Right lobe of liver (tissue), 6 donors: ENCODE measurements at regions not wholly inside any gene's neighbourhood (a gene's known extent, or its start where the extent isn't known, plus 50 kb on each side); places are given as distances from the start of the nearest gene placed in this dataset.
A peak's percentile ranks its signal among the peaks of the same experiment; 100 is the strongest.

ENCODE experiments used
- ATAC-seq, 4 donors: fragments of 200-7000 bp; cut with Tn5 transposase; one replicate each; pipeline ENCODE4 v1.9.1; 2020; ENCODE audit warnings: mild to moderate bottlenecking in 4 of 4, moderate library complexity in 4 of 4
- DNase-seq, 3 donors: peaks; one replicate each; pipeline ENCODE4 v3.0.0-alpha.2; 2020
- H3K27ac ChIP-seq, 3 donors: fragments of 200-600 bp; one replicate each; pipeline ENCODE4 v1.8.0; 2022
- H3K27me3 ChIP-seq, 2 donors: fragments of 200-600 bp; one replicate each; pipeline ENCODE4 v1.8.0; 2022
- H3K36me3 ChIP-seq, 4 donors: fragments of 200-600 bp; sonication (generic) in 1 of 4; one replicate each; pipeline versions ENCODE4 v1.5.1 to v1.8.0; 2017 to 2022; ENCODE audit warnings: control low read depth in 1 of 4
- H3K4me1 ChIP-seq, 4 donors: fragments of 200-600 bp; sonication (generic) in 1 of 4; one replicate each; pipeline versions ENCODE4 v1.5.1 to v1.8.0; 2017 to 2022; ENCODE audit warnings: control low read depth in 1 of 4
- H3K4me3 ChIP-seq, 3 donors: fragments of 200-600 bp; one replicate each; pipeline ENCODE4 v1.8.0; 2022
- H3K9me3 ChIP-seq, 4 donors: fragments of 200-600 bp; sonication (generic) in 1 of 4; one replicate each; pipeline versions ENCODE4 v1.5.1 to v1.8.0; 2017 to 2022; ENCODE audit warnings: control low read depth in 1 of 4
- POLR2A ChIP-seq: fragments of 450-650 bp; IDR thresholded peaks from one replicate; pipeline ENCODE4 v1.6.1; 2017; ENCODE audit warnings: antibody characterized with exemption, mild to moderate bottlenecking
- WGBS: methylation state at CpG from one replicate; pipeline ENCODE4 v1.1.6; 2018; ENCODE audit warnings: low coverage, low lambda C conversion rate; ENCODE audit not compliant: insufficient coverage; ENCODE audit errors: missing lambda C conversion rate; 5-methylcytosine and 5-hydroxymethylcytosine counted together
- intact Hi-C, 2 donors: fragments of 100-400 bp; cut with DNase I; formaldehyde crosslinking; loops; one replicate each; pipeline versions ENCODE4 v1.11.2 to v1.14.1; 2022
- TF ChIP-seq, protein P1 (sequence below), 4 donors: fragments of 200-600 bp in 3 of 4; fragments of 450-650 bp in 1 of 4; IDR thresholded peaks; one replicate each; pipeline versions ENCODE4 v1.5.1 to v1.8.0; 2016 to 2022; ENCODE audit warnings: antibody characterized with exemption in 4 of 4, mild to moderate bottlenecking in 2 of 4
- donor health status: DM: no; HTN: yes; CAD: no.
- donor health status: DM: no; HTN: no; CAD: no.
- donor health status: DM: no; HTN: no; CAD: no.
- donor health status: DM: no; HTN: yes; CAD: no.
- donor health status: DM: no; HTN: yes; CAD: no.

DNA sequence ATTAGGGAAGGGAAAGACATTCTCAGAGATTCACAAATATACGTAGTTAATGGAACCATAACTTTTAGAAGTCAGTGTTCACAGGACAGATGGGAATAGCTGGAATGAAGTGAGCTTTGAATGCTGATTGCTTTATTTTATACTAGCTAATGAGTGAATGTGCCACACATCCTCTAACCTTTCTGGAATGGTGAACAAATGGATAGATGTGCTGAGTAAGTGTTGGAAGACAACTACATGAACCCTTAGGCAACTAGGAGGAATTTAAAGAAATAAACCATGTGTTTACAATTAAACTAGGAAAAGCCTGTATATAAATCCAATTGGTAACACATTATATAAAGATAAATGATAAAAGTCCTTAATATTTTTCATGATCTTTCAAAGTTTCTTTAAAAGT, 91.6 kb upstream of the LIMCH1 start:
- peak overlapping the region in 2 of 3 donors; percentile 28 to 91 for H3K27ac ChIP-seq
- no peaks in the 10 kb centered on the region for H3K27me3 ChIP-seq
- H3K4me3 ChIP-seq = no peak overlapping the region
- DNase-seq (no peak), ATAC-seq (no peak)
- intact Hi-C loops = no loop called here
- no peaks in the 10 kb centered on the region for H3K36me3 ChIP-seq
- WGBS = 75% methylated on average over 1 of the region's 1 CpG
- H3K9me3 ChIP-seq = no peaks in the 10 kb centered on the region
- H3K4me1 ChIP-seq = peaks cover 0 to 31% (median 11%) of the 10 kb centered on the region in 4 donors
- no peak for TF ChIP-seq POLR2A
- TF ChIP-seq, protein P1, sequence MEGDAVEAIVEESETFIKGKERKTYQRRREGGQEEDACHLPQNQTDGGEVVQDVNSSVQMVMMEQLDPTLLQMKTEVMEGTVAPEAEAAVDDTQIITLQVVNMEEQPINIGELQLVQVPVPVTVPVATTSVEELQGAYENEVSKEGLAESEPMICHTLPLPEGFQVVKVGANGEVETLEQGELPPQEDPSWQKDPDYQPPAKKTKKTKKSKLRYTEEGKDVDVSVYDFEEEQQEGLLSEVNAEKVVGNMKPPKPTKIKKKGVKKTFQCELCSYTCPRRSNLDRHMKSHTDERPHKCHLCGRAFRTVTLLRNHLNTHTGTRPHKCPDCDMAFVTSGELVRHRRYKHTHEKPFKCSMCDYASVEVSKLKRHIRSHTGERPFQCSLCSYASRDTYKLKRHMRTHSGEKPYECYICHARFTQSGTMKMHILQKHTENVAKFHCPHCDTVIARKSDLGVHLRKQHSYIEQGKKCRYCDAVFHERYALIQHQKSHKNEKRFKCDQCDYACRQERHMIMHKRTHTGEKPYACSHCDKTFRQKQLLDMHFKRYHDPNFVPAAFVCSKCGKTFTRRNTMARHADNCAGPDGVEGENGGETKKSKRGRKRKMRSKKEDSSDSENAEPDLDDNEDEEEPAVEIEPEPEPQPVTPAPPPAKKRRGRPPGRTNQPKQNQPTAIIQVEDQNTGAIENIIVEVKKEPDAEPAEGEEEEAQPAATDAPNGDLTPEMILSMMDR (IDR thresholded peaks at IDR 0.05) = no peak

- Histone ChIP-seq H3K9me3 (no peaks in the 10 kb centered on the region), H3K27me3 (no peaks in the 10 kb centered on the region), H3K4me1 (peaks cover 0 to 31% (median 11%) of the 10 kb centered on the region in 4 donors), H3K27ac (no peak overlapping the region), H3K36me3 (no peaks in the 10 kb centered on the region), H3K4me3 (no peak overlapping the region)
- DNase-seq = no peak
- TF ChIP-seq, protein P1 (IDR thresholded peaks at IDR 0.05) = no peak
- TF ChIP-seq POLR2A = no peak
- WGBS = 93% methylated on average over 8 of the region's 11 CpGs
- intact Hi-C loops = no loop called here
- no peak for ATAC-seq
These were observed 90.8 kb upstream of the LIMCH1 start for GRCh38 chr4:41446981-41447725.

DNA sequence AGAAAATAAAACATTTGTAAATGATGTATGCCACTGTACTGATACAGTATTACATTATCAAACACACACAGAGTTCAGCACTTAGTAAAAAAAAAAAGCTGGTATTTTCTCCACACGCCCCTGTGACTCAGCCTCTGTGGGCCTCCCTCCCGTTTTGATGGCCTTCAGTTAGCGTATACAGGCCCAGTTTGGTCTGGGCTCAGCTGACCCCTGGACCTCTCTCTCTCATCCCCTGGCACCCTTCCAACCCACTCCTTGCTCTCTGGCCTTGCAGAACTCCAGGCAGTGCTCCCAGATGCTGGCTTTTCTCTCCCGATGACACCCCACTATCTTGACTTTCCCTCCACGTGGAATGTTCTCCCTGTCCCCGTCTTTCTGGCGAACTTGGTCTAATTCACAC, 89.0 kb upstream of the LIMCH1 start:
- ATAC-seq (peak; percentile 29 to 70 (median 48)), DNase-seq (peak; percentile 54 to 63 (median 55))
- TF ChIP-seq, protein P1 (IDR thresholded peaks at IDR 0.05) = no peak
- no peak for TF ChIP-seq POLR2A
- Histone ChIP-seq H3K4me1 (peaks cover 0 to 23% (median 5%) of the 10 kb centered on the region in 4 donors), H3K4me3 (no peak overlapping the region), H3K36me3 (no peaks in the 10 kb centered on the region), H3K27ac (no peak overlapping the region), H3K27me3 (no peaks in the 10 kb centered on the region), H3K9me3 (no peaks in the 10 kb centered on the region)
- intact Hi-C loops = no loop called here
- WGBS = 51% methylated on average over 7 of the region's 7 CpGs

DNA sequence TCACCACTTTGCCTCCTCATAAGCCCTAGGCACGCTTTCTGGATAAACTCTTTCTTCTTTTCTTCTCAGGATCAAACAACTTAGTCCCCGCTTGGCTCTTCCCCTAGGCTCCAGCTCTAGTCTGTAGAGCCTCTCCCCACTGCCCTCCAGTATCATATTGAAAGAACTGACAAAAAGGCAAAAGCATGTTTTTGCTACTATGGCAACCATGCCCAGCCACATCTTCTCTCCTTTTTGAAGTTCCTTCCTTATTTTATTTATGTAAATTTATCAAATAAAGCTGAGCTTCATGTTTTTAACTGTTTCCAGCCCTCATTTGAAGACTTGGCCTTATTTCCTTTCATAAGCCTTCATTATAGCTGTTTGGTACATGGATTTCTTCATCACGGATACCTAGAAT, 86.0 kb upstream of the LIMCH1 start:
- ATAC-seq (no peak), DNase-seq (no peak)
- intact Hi-C loops = no loop called here
- 94% methylated on average over 2 of the region's 3 CpGs for WGBS
- no peaks in the 10 kb centered on the region for H3K27me3 ChIP-seq
- no peaks in the 10 kb centered on the region for H3K4me1 ChIP-seq
- no peak for TF ChIP-seq POLR2A
- TF ChIP-seq, protein P1 (IDR thresholded peaks at IDR 0.05) = no peak
- no peak overlapping the region for H3K4me3 ChIP-seq
- no peak overlapping the region for H3K27ac ChIP-seq
- H3K36me3 ChIP-seq = no peaks in the 10 kb centered on the region
- no peaks in the 10 kb centered on the region for H3K9me3 ChIP-seq
